ENCODE measurements at regions not wholly inside any gene's neighbourhood (a gene's known extent, or its start where the extent isn't known, plus 50 kb on each side); places are given as distances from the start of the nearest gene placed in this dataset.

- no peaks in the 10 kb centered on the region for H3K36me3 ChIP-seq
- peaks cover 0 to 12% (median 0%) of the 10 kb centered on the region in 3 donors for H3K4me1 ChIP-seq
- intact Hi-C loops (cut with DNase I) = no loop called here
- 69 to 71% methylated on average over 1 of the region's 1 CpG for WGBS, 2 donors
- no peak for TF ChIP-seq POLR2A (IDR thresholded peaks at IDR 0.05)
- TF ChIP-seq CTCF (IDR thresholded peaks at IDR 0.05) = no peak
- H3K27me3 ChIP-seq = no peaks in the 10 kb centered on the region
- no peak overlapping the region for H3K27ac ChIP-seq
- no peak overlapping the region for H3K4me3 ChIP-seq
- DNase-seq = no peak
- no peaks in the 10 kb centered on the region for H3K9me3 ChIP-seq
Measured at GRCh38 chr4:100929758-100930157, 411.9 kb upstream of the EMCN start.

GRCh38 chr4:100929135-100929534, 411.3 kb upstream of the EMCN start:
- intact Hi-C loops (cut with DNase I) = no loop called here
- Histone ChIP-seq H3K36me3 (no peaks in the 10 kb centered on the region), H3K4me3 (no peak overlapping the region), H3K4me1 (peaks cover 0 to 12% (median 0%) of the 10 kb centered on the region in 3 donors), H3K27ac (no peak overlapping the region), H3K9me3 (no peaks in the 10 kb centered on the region), H3K27me3 (no peaks in the 10 kb centered on the region)
- WGBS, 2 donors = 63 to 67% methylated on average over 1 of the region's 1 CpG
- DNase-seq = no peak
- TF ChIP-seq CTCF (IDR thresholded peaks at IDR 0.05) = no peak
- TF ChIP-seq POLR2A (IDR thresholded peaks at IDR 0.05) = no peak

GRCh38 chr4:100926039-100926717, 408.4 kb upstream of the EMCN start:
- whole genome bisulfite sequencing, 2 donors = 78 to 91% methylated on average over 2 of the region's 2 CpGs
- TF ChIP-seq CTCF (IDR thresholded peaks at IDR 0.05) = no peak
- Histone ChIP-seq H3K9me3 (no peaks in the 10 kb centered on the region), H3K27ac (no peak overlapping the region), H3K4me1 (no peaks in the 10 kb centered on the region), H3K4me3 (no peak overlapping the region), H3K36me3 (no peaks in the 10 kb centered on the region), H3K27me3 (no peaks in the 10 kb centered on the region)
- DNase-seq = no peak
- intact Hi-C loops (cut with DNase I) = no loop called here

GRCh38 chr4:100913685-100914084, 395.9 kb upstream of the EMCN start:
- H3K27me3 ChIP-seq = no peaks in the 10 kb centered on the region
- H3K9me3 ChIP-seq = no peaks in the 10 kb centered on the region
- no peak overlapping the region for H3K27ac ChIP-seq
- DNase-seq = no peak
- no peaks in the 10 kb centered on the region for H3K4me1 ChIP-seq
- no peak for TF ChIP-seq CTCF (IDR thresholded peaks at IDR 0.05)
- TF ChIP-seq POLR2A (IDR thresholded peaks at IDR 0.05) = no peak
- intact Hi-C loops (cut with DNase I) = no loop called here
- no peaks in the 10 kb centered on the region for H3K36me3 ChIP-seq
- WGBS, 2 donors = 79% methylated on average over 3 to 6 of the region's 6 CpGs
- H3K4me3 ChIP-seq = no peak overlapping the region

- Histone ChIP-seq H3K27ac (no peak overlapping the region), H3K36me3 (no peaks in the 10 kb centered on the region), H3K4me1 (peaks cover 0 to 4% (median 0%) of the 10 kb centered on the region in 3 donors), H3K9me3 (no peaks in the 10 kb centered on the region), H3K4me3 (no peak overlapping the region), H3K27me3 (no peaks in the 10 kb centered on the region)
- 67 to 75% methylated on average over 3 of the region's 3 CpGs for WGBS, 2 donors
- no peak for TF ChIP-seq POLR2A (IDR thresholded peaks at IDR 0.05)
- no peak for TF ChIP-seq CTCF (IDR thresholded peaks at IDR 0.05)
- intact Hi-C loops (cut with DNase I) = no loop called here
- DNase-seq = no peak
Measured at GRCh38 chr4:100908540-100908939, 390.7 kb upstream of the EMCN start.
